HL-60 (cell line): ENCODE measurements at regions not wholly inside any gene's neighbourhood (a gene's known extent, or its start where the extent isn't known, plus 50 kb on each side); places are given as distances from the start of the nearest gene placed in this dataset.

Source experiments
- CTCF ChIP-seq: IDR thresholded peaks from one replicate; pipeline ENCODE4 v1.5.1; 2011; ENCODE audit warnings: low read length, control low read depth, inconsistent platforms; ENCODE audit not compliant: insufficient read depth
- GABPA ChIP-seq: IDR thresholded peaks from 2 replicates; pipeline ENCODE4 v1.6.1; 2012; ENCODE audit warnings: low read depth
- POLR2AphosphoS5 ChIP-seq: IDR thresholded peaks from 2 replicates; pipeline ENCODE4 v1.6.1; 2012; ENCODE audit warnings: low read depth
- SPI1 ChIP-seq: IDR thresholded peaks from 2 replicates; pipeline ENCODE4 v1.6.1; 2012; ENCODE audit warnings: low read depth, mild to moderate bottlenecking, borderline replicate concordance
- TF ChIP-seq, protein P1 (sequence below): IDR thresholded peaks from 2 replicates; pipeline ENCODE4 v1.6.1; 2012; ENCODE audit warnings: low read depth; ENCODE audit not compliant: insufficient replicate concordance

DNA sequence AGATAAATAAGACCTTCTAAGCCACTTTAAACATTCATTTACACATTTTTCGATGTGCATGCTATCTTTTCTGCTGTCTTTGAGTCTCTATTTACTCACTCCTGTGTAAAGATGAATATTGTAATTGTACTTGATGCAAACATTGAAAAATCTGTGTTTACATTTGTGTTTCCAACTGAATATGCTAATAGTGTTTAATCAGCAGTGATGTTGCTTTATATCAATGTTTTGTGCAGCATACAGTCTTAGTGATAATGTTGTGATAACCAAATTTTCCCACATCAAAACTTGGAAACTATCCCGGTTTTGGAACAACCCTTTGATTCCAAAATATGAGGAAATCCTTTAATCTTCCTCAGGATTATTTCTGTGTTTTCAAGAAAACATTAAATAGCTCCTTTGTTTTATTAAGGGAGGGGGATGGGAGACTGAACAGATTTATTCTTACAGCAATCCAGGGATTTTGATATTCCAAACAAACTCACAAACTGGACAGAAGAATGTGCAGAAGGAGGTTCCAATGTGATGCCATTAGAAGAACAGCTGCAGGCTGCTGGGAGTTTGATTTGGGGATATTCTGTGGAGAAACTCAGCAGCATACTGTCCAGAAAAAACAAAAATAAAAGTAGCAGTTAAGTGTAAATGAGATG lies 248.0 kb downstream of the S1PR1 start:
- no peak for TF ChIP-seq CTCF
- no peak for TF ChIP-seq POLR2AphosphoS5
- TF ChIP-seq, protein P1, sequence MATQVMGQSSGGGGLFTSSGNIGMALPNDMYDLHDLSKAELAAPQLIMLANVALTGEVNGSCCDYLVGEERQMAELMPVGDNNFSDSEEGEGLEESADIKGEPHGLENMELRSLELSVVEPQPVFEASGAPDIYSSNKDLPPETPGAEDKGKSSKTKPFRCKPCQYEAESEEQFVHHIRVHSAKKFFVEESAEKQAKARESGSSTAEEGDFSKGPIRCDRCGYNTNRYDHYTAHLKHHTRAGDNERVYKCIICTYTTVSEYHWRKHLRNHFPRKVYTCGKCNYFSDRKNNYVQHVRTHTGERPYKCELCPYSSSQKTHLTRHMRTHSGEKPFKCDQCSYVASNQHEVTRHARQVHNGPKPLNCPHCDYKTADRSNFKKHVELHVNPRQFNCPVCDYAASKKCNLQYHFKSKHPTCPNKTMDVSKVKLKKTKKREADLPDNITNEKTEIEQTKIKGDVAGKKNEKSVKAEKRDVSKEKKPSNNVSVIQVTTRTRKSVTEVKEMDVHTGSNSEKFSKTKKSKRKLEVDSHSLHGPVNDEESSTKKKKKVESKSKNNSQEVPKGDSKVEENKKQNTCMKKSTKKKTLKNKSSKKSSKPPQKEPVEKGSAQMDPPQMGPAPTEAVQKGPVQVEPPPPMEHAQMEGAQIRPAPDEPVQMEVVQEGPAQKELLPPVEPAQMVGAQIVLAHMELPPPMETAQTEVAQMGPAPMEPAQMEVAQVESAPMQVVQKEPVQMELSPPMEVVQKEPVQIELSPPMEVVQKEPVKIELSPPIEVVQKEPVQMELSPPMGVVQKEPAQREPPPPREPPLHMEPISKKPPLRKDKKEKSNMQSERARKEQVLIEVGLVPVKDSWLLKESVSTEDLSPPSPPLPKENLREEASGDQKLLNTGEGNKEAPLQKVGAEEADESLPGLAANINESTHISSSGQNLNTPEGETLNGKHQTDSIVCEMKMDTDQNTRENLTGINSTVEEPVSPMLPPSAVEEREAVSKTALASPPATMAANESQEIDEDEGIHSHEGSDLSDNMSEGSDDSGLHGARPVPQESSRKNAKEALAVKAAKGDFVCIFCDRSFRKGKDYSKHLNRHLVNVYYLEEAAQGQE, result no peak
- no peak for TF ChIP-seq GABPA
- TF ChIP-seq SPI1, result no peak
